ENCODE measurements at regions not wholly inside any gene's neighbourhood (a gene's known extent, or its start where the extent isn't known, plus 50 kb on each side); places are given as distances from the start of the nearest gene placed in this dataset.

DNA sequence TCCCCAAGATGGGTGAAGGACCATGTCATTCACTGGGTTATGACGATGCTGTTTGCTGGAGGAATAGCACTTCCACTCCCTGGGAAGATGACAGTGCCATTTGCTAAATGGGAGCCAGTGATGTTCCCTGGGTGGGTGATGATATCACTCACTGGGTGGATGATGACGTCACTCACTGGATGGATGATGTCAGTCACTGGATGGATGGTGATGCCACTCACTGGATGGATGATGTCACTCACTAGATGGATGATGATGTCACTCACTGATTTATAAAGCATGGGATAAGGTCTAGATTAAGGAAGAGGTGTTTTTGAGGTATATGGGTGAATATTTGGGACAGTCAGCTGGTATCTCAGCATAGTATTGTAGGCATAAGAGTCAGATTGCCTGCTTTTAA lies 457.2 kb downstream of the AJAP1 start:
- Mint-ChIP-seq H3K27ac (no peak overlapping the region), H3K4me3 (no peak overlapping the region), H3K27me3 (ENCODE audit: insufficient read depth) (no peaks in the 10 kb centered on the region; the same call in 1 of the 2 replicates), H3K9me3 (peaks cover 75% of the 10 kb centered on the region), H3K36me3 (ENCODE audit: low read depth) (peaks cover 9% of the 10 kb centered on the region; the same call in 1 of the 2 replicates), H3K4me1 (ENCODE audit: low read depth) (no peaks in the 10 kb centered on the region)
- TF ChIP-seq, protein P1, sequence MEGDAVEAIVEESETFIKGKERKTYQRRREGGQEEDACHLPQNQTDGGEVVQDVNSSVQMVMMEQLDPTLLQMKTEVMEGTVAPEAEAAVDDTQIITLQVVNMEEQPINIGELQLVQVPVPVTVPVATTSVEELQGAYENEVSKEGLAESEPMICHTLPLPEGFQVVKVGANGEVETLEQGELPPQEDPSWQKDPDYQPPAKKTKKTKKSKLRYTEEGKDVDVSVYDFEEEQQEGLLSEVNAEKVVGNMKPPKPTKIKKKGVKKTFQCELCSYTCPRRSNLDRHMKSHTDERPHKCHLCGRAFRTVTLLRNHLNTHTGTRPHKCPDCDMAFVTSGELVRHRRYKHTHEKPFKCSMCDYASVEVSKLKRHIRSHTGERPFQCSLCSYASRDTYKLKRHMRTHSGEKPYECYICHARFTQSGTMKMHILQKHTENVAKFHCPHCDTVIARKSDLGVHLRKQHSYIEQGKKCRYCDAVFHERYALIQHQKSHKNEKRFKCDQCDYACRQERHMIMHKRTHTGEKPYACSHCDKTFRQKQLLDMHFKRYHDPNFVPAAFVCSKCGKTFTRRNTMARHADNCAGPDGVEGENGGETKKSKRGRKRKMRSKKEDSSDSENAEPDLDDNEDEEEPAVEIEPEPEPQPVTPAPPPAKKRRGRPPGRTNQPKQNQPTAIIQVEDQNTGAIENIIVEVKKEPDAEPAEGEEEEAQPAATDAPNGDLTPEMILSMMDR (IDR thresholded peaks at IDR 0.05) = no peak
- no peak for DNase-seq

DNA sequence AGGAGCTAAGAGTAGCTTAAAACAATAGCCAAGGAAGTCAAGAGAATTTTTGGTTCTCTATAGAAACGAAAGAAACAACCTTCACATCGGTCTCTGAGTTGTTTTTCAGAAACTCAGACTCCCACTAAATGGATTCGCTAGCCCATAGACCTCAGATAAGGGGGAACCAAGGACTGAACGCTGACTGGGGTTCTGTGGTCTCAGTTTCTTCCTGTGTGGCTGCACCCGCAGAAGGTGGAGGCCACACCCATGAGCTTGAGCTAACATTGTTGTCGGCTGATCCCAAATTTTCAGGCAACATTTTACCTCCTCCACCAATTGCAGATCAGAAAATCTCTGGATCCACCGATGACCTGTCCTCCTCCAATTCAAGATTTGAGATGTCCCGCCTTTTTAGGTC lies 456.1 kb downstream of the AJAP1 start:
- Mint-ChIP-seq H3K36me3 (ENCODE audit: low read depth) (peaks cover 9% of the 10 kb centered on the region; the same call in 1 of the 2 replicates), H3K4me3 (no peak overlapping the region), H3K4me1 (ENCODE audit: low read depth) (no peaks in the 10 kb centered on the region), H3K27me3 (ENCODE audit: insufficient read depth) (no peaks in the 10 kb centered on the region; the same call in 1 of the 2 replicates), H3K27ac (no peak overlapping the region), H3K9me3 (peaks cover 79% of the 10 kb centered on the region)
- TF ChIP-seq, protein P1 (IDR thresholded peaks at IDR 0.05) = no peak
- no peak for DNase-seq

DNA sequence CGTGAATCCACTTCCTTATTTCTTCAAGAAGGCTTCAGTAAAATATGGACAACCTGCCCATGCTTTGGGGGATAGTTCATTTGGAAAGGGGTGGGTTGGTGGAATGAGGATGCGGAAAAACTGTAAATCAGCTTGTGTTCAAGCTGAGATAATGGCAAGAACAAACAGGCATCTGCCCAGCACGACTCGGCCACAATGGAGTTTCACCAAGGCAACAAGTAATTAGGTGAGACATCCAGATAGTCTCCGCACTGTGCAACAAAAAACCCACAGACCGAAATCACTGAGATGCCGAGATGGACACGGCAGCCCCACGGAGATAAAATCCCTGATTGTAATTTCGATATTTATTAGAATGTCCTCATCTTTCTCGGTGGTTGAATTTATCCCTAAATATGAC lies 455.2 kb downstream of the AJAP1 start:
- Mint-ChIP-seq H3K4me1 (ENCODE audit: low read depth) (no peaks in the 10 kb centered on the region), H3K36me3 (ENCODE audit: low read depth) (peaks cover 9% of the 10 kb centered on the region; the same call in 1 of the 2 replicates), H3K9me3 (peaks cover 76% of the 10 kb centered on the region), H3K27me3 (ENCODE audit: insufficient read depth) (no peaks in the 10 kb centered on the region; the same call in 1 of the 2 replicates), H3K27ac (no peak overlapping the region), H3K4me3 (no peak overlapping the region)
- no peak for DNase-seq
- TF ChIP-seq, protein P1 (IDR thresholded peaks at IDR 0.05) = no peak

DNA sequence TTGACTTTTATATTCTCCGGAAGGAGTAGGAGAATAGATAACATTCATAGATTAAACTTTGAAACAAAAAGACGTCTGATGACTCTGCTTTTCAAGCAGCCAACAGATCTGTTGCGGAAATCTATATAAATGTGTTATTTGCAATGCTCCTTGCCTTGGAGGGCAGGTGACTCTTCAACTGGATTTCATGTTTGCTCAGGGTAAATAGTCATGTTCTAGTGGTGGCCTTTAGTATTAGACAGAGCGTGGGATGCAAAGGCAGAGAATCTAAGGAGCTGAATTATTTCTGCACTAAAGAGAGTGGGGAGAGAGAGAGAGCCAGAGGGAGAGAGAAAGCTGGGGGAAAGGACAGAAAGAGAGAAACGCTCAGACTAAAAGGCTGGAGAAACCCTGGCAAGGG lies 454.3 kb downstream of the AJAP1 start:
- TF ChIP-seq, protein P1 (IDR thresholded peaks at IDR 0.05) = no peak
- H3K9me3 Mint-ChIP-seq = peaks cover 67% of the 10 kb centered on the region
- no peak overlapping the region for H3K27ac Mint-ChIP-seq
- no peak for DNase-seq
- no peak overlapping the region for H3K4me3 Mint-ChIP-seq
- no peaks in the 10 kb centered on the region for H3K4me1 Mint-ChIP-seq (ENCODE audit: low read depth)
- no peaks in the 10 kb centered on the region; the same call in 1 of the 2 replicates for H3K27me3 Mint-ChIP-seq (ENCODE audit: insufficient read depth)
- H3K36me3 Mint-ChIP-seq (ENCODE audit: low read depth) = peaks cover 9% of the 10 kb centered on the region; the same call in 1 of the 2 replicates

DNA sequence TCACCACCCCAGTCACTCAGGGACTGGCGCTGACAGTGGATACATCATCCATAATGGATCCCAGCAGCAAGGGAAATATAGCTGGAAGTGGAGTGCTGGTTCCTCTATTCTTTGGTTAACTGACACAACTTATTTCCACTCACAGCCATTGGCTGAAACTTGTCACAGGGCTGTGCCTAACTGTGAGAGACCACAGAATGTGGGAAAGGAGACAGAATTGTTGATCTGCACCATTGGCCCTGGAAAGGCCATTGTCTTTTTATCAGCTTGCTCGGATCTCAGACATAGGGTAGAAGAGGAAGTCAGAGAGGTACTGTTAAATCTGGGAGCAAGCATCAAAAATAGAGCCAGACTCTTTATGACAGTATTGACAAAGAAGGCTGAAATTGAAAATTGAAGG lies 451.3 kb downstream of the AJAP1 start:
- Mint-ChIP-seq H3K4me1 (ENCODE audit: low read depth) (no peaks in the 10 kb centered on the region), H3K4me3 (no peak overlapping the region), H3K9me3 (peaks cover 48% of the 10 kb centered on the region), H3K27ac (no peak overlapping the region), H3K27me3 (ENCODE audit: insufficient read depth) (no peaks in the 10 kb centered on the region), H3K36me3 (ENCODE audit: low read depth) (peaks cover 9% of the 10 kb centered on the region; the same call in 1 of the 2 replicates)
- TF ChIP-seq, protein P1 (IDR thresholded peaks at IDR 0.05) = no peak
- DNase-seq = no peak

DNA sequence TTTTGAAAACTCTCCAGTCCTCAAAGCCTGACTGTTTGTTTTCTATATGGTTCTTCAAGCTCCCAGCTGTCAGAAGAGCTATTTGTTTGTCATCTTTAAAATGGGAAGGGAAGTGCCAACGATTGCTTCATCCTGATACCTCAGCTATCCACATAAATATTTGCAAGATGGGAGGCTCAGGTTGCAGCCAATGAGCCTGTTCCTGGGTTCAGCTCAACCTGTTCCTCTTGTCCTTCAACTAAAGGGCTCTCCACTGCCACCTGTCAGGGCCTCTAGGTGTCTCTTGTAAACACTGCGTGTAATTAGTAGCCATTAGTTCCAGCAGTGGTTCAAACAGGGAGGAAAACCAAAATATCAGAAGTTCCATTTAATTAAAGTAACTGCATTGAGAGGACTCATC lies 445.1 kb downstream of the AJAP1 start:
- Mint-ChIP-seq H3K36me3 (ENCODE audit: low read depth) (no peaks in the 10 kb centered on the region), H3K27me3 (ENCODE audit: insufficient read depth) (no peaks in the 10 kb centered on the region), H3K9me3 (peaks cover 63% of the 10 kb centered on the region), H3K4me1 (ENCODE audit: low read depth) (no peaks in the 10 kb centered on the region), H3K4me3 (no peak overlapping the region), H3K27ac (no peak overlapping the region)
- DNase-seq = no peak
- TF ChIP-seq, protein P1 (IDR thresholded peaks at IDR 0.05) = no peak
